ENCODE measurements at regions not wholly inside any gene's neighbourhood (a gene's known extent, or its start where the extent isn't known, plus 50 kb on each side); places are given as distances from the start of the nearest gene placed in this dataset.

GRCh38 chr1:99481391-99481996 is 164.4 kb upstream of the PALMD start:
- TF ChIP-seq CTCF (IDR thresholded peaks at IDR 0.05; ENCODE audit: low read depth, low read length) = peak; percentile 35; the same call in 1 of the 2 replicates
- H3K4me3 ChIP-seq (ENCODE audit: low read depth, low read length) = no peak overlapping the region

- H3K4me3 ChIP-seq (ENCODE audit: low read depth, low read length) = no peak overlapping the region
- TF ChIP-seq CTCF (IDR thresholded peaks at IDR 0.05; ENCODE audit: low read depth, low read length) = no peak
Observed at GRCh38 chr1:99482286-99482685, 163.6 kb upstream of the PALMD start.

DNA sequence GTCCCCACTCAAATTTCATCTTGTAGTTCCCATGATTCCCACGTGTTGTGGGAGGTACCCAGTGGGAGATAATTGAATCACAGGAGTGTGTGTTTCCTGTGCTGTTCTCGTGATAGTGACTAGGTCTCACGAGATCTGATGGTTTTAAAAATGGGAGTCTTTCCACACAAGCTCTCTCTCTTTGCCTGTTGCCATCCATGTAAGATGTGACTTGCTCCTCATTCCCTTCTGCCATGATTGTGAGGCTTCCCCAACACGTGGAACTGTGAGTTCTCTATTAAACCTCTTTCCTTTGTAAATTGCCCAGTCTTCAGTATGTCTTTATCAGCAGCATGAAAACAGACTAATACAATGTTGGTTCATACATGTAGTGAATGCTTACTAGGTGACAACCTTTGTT is 163.2 kb upstream of the PALMD start:
- no peak for TF ChIP-seq CTCF (IDR thresholded peaks at IDR 0.05; ENCODE audit: low read depth, low read length)
- no peak overlapping the region for H3K4me3 ChIP-seq (ENCODE audit: low read depth, low read length)

DNA sequence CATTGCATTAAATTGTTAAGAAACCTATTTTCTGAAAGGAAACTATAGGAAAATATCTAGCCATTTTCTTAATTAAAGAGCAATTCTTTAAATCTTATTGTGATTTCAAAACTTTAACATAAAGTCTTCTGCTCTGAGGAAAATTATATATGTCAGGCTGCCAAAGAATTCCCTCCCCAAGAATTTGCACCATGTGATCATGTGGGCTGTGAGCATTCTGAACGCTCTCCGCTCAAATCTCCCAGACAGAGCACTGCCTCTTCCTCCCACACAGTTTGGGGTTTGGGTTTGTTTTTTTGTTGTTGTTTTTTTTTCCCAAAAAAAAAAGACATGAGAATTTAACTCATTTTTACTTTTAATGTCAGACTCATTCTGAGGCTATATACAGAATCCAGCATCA is 155.9 kb upstream of the PALMD start:
- no peak for TF ChIP-seq CTCF (IDR thresholded peaks at IDR 0.05; ENCODE audit: low read depth, low read length)
- no peak overlapping the region for H3K4me3 ChIP-seq (ENCODE audit: low read depth, low read length)

GRCh38 chr1:99496067-99496466 is 149.8 kb upstream of the PALMD start:
- no peak overlapping the region for H3K4me3 ChIP-seq (ENCODE audit: low read depth, low read length)
- no peak for TF ChIP-seq CTCF (IDR thresholded peaks at IDR 0.05; ENCODE audit: low read depth, low read length)

DNA sequence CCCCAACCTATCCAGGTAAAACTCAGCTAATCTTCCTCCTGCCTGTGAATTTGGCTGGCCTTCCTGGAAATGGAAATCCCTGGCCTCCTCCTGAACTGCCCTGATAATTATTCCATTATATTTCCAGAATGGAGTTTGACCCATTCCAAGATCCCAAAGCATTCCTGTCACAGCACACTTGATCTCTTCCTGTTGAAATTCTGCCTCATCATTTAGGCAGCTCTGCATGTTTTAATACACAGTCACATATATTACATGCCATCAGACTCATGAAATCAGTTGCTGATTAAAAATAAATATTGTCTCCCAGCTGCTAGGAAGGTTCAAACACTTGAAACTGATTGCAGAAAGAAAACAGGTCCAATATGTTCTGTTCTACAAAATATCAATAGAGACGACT is 148.2 kb upstream of the PALMD start:
- H3K4me3 ChIP-seq (ENCODE audit: low read depth, low read length) = no peak overlapping the region
- no peak for TF ChIP-seq CTCF (IDR thresholded peaks at IDR 0.05; ENCODE audit: low read depth, low read length)

DNA sequence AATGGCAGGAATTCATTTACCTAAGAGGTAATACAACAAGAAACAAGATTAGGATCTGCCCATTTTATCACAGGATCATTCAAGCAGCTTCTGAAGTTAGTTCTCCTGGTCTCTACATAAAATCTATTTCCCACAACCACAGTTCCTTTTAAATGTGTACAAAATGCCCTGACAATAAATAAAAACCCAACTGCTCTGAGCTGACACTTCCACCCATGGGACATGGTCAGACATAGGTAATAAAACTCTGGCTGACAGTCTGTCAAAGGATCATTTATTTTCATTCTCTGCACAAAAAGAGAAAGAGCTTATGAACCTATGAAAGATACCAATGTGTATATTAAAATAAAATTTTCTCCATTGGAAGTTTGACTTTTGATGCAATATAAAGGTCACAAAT is 145.4 kb upstream of the PALMD start:
- no peak for TF ChIP-seq CTCF (IDR thresholded peaks at IDR 0.05; ENCODE audit: low read depth, low read length)
- H3K4me3 ChIP-seq (ENCODE audit: low read depth, low read length) = no peak overlapping the region
